ENCODE measurements at regions not wholly inside any gene's neighbourhood (a gene's known extent, or its start where the extent isn't known, plus 50 kb on each side); places are given as distances from the start of the nearest gene placed in this dataset.

DNA sequence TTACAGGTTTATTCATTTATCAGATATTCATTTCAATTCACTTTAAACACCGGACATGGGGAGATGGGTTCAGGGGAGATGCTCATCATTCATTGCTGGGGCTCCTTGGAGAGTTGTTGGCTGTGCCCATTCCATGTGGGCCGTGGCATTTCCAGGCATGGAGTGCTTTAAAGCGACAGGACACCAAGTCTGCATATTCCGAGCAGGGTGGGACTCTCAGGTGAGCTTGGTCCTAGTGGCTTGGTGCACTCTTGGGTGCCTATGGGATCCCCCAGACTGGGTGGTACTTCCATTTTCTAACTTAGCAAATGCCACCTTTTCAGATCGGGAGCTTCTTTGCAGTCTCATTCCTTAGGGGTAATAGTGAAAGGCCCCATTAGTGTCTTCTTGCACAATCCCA is 619.5 kb upstream of the CADM1 start:
- Histone ChIP-seq H3K9me3 (ENCODE audit: low read length) (no peaks in the 10 kb centered on the region), H2AFZ (ENCODE audit: low read depth, low read length) (no peak overlapping the region), H3K9ac (ENCODE audit: low read length) (no peak overlapping the region), H3K27ac (ENCODE audit: low read length) (no peak overlapping the region), H3K4me3 (ENCODE audit: low read length) (no peak overlapping the region), H3K79me2 (replicated peaks; ENCODE audit: insufficient read depth, low read length) (no peaks in the 10 kb centered on the region), H3K27me3 (ENCODE audit: insufficient read depth, low read depth, low read length) (no peaks in the 10 kb centered on the region), H3K9me2 (ENCODE audit: insufficient read depth, low read length) (no peaks in the 10 kb centered on the region), H4K20me1 (ENCODE audit: insufficient read depth) (no peaks in the 10 kb centered on the region), H3K4me2 (ENCODE audit: low read length) (no peak overlapping the region), H3F3A (ENCODE audit: insufficient read depth, low read length, poor library complexity, severe bottlenecking) (no peaks in the 10 kb centered on the region), H3K36me3 (ENCODE audit: insufficient read depth, low read length) (no peaks in the 10 kb centered on the region)
- TF ChIP-seq EZH2 (IDR thresholded peaks at IDR 0.05; ENCODE audit: borderline replicate concordance, insufficient read depth, low read length, poor library complexity, severe bottlenecking) = no peak
- TF ChIP-seq, protein P1, sequence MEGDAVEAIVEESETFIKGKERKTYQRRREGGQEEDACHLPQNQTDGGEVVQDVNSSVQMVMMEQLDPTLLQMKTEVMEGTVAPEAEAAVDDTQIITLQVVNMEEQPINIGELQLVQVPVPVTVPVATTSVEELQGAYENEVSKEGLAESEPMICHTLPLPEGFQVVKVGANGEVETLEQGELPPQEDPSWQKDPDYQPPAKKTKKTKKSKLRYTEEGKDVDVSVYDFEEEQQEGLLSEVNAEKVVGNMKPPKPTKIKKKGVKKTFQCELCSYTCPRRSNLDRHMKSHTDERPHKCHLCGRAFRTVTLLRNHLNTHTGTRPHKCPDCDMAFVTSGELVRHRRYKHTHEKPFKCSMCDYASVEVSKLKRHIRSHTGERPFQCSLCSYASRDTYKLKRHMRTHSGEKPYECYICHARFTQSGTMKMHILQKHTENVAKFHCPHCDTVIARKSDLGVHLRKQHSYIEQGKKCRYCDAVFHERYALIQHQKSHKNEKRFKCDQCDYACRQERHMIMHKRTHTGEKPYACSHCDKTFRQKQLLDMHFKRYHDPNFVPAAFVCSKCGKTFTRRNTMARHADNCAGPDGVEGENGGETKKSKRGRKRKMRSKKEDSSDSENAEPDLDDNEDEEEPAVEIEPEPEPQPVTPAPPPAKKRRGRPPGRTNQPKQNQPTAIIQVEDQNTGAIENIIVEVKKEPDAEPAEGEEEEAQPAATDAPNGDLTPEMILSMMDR (IDR thresholded peaks at IDR 0.05; ENCODE audit: poor library complexity, severe bottlenecking) = no peak
- no peak for TF ChIP-seq EP300 (conservative IDR thresholded peaks at IDR 0.05; ENCODE audit: poor library complexity, severe bottlenecking)
- no peak for TF ChIP-seq POLR2AphosphoS5 (IDR thresholded peaks at IDR 0.05)
- TF ChIP-seq RAD21 (conservative IDR thresholded peaks at IDR 0.05) = no peak
- no peak for TF ChIP-seq TAF1 (IDR thresholded peaks at IDR 0.05; ENCODE audit: low read depth)
- TF ChIP-seq, protein P2, sequence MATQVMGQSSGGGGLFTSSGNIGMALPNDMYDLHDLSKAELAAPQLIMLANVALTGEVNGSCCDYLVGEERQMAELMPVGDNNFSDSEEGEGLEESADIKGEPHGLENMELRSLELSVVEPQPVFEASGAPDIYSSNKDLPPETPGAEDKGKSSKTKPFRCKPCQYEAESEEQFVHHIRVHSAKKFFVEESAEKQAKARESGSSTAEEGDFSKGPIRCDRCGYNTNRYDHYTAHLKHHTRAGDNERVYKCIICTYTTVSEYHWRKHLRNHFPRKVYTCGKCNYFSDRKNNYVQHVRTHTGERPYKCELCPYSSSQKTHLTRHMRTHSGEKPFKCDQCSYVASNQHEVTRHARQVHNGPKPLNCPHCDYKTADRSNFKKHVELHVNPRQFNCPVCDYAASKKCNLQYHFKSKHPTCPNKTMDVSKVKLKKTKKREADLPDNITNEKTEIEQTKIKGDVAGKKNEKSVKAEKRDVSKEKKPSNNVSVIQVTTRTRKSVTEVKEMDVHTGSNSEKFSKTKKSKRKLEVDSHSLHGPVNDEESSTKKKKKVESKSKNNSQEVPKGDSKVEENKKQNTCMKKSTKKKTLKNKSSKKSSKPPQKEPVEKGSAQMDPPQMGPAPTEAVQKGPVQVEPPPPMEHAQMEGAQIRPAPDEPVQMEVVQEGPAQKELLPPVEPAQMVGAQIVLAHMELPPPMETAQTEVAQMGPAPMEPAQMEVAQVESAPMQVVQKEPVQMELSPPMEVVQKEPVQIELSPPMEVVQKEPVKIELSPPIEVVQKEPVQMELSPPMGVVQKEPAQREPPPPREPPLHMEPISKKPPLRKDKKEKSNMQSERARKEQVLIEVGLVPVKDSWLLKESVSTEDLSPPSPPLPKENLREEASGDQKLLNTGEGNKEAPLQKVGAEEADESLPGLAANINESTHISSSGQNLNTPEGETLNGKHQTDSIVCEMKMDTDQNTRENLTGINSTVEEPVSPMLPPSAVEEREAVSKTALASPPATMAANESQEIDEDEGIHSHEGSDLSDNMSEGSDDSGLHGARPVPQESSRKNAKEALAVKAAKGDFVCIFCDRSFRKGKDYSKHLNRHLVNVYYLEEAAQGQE (IDR thresholded peaks at IDR 0.05; ENCODE audit: borderline replicate concordance) = no peak
- no peak for TF ChIP-seq SMC3 (conservative IDR thresholded peaks at IDR 0.05; ENCODE audit: poor library complexity)
- no peak for TF ChIP-seq MXI1 (conservative IDR thresholded peaks at IDR 0.05; ENCODE audit: poor library complexity, severe bottlenecking)

DNA sequence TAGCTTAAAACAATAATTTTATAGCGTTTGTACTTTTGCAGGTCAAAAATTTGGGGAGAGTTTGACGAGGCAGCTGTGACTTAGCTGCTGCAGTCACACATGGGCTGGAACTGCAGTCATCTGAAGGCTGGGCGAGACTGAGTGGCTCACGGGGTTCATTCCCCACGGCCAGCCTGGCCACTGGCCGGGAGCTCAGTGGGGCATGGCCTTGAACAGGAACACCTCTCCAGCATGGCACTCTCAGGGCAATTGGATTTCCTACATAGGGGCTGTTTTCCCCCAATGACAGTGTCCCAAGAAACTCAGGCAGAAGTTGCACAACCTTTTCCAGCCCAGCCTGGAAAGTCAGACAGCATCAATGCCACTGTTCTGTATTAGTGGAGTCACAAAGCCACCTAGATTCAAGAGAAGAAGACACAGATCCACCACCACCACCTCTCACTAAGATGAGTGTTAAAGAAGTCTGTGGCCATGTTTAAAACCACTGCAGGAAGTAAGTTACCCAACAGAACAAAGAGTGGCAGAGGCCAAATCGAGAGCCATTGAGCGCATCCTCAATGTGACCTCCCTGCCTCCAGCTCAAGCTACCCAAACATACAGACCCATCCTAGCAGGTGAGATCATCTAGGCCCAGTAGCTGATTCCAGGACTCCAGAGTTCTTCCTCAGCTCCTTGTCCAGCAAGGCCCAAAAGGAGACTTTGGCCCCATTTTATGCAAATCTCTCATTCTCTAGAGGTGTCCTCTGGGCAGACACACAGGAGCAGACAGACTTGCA is 618.7 kb upstream of the CADM1 start:
- no peaks in the 10 kb centered on the region for H3K79me2 ChIP-seq (replicated peaks; ENCODE audit: insufficient read depth, low read length)
- no peak overlapping the region for H3K4me2 ChIP-seq (ENCODE audit: low read length)
- H2AFZ ChIP-seq (ENCODE audit: low read depth, low read length) = no peak overlapping the region
- TF ChIP-seq, protein P2 (IDR thresholded peaks at IDR 0.05; ENCODE audit: borderline replicate concordance) = no peak
- TF ChIP-seq, protein P1 (IDR thresholded peaks at IDR 0.05; ENCODE audit: poor library complexity, severe bottlenecking) = no peak
- no peak for TF ChIP-seq TAF1 (IDR thresholded peaks at IDR 0.05; ENCODE audit: low read depth)
- no peak for TF ChIP-seq EZH2 (IDR thresholded peaks at IDR 0.05; ENCODE audit: borderline replicate concordance, insufficient read depth, low read length, poor library complexity, severe bottlenecking)
- TF ChIP-seq POLR2AphosphoS5 (IDR thresholded peaks at IDR 0.05) = no peak
- TF ChIP-seq RAD21 (conservative IDR thresholded peaks at IDR 0.05) = no peak
- TF ChIP-seq MXI1 (conservative IDR thresholded peaks at IDR 0.05; ENCODE audit: poor library complexity, severe bottlenecking) = no peak
- TF ChIP-seq EP300 (conservative IDR thresholded peaks at IDR 0.05; ENCODE audit: poor library complexity, severe bottlenecking) = no peak
- TF ChIP-seq SMC3 (conservative IDR thresholded peaks at IDR 0.05; ENCODE audit: poor library complexity) = no peak
- no peaks in the 10 kb centered on the region for H3K36me3 ChIP-seq (ENCODE audit: insufficient read depth, low read length)
- no peak overlapping the region for H3K4me3 ChIP-seq (ENCODE audit: low read length)
- no peaks in the 10 kb centered on the region for H4K20me1 ChIP-seq (ENCODE audit: insufficient read depth)
- no peaks in the 10 kb centered on the region for H3K9me2 ChIP-seq (ENCODE audit: insufficient read depth, low read length)
- H3F3A ChIP-seq (ENCODE audit: insufficient read depth, low read length, poor library complexity, severe bottlenecking) = no peaks in the 10 kb centered on the region
- no peak overlapping the region for H3K9ac ChIP-seq (ENCODE audit: low read length)
- no peaks in the 10 kb centered on the region for H3K27me3 ChIP-seq (ENCODE audit: insufficient read depth, low read depth, low read length)
- no peak overlapping the region for H3K27ac ChIP-seq (ENCODE audit: low read length)
- H3K9me3 ChIP-seq (ENCODE audit: low read length) = no peaks in the 10 kb centered on the region

Measured in neural cell (in vitro differentiated cells).